Activated CD8-positive, alpha-beta T cell treated with anti-CD3 and anti-CD28 coated beads for 36 hours (primary cell): ENCODE measurements at regions not wholly inside any gene's neighbourhood (a gene's known extent, or its start where the extent isn't known, plus 50 kb on each side); places are given as distances from the start of the nearest gene placed in this dataset.

Experiments
- ATAC-seq: fragments of 200-7000 bp; cut with Tn5 transposase; one replicate; pipeline ENCODE4 v1.10.0; 2021; ENCODE audit warnings: mild to moderate bottlenecking, moderate library complexity
- CTCF ChIA-PET: fragments of 350-600 bp; sonication (Branson Sonifier 250); formaldehyde crosslinking; loops from one replicate; lab custom pipeline; 2021; ENCODE audit warnings: antibody characterized with exemption; lab: Charles Lee
- POLR2A ChIA-PET: fragments of 350-600 bp; sonication (Branson Sonifier 250); formaldehyde crosslinking; loops from one replicate; lab custom pipeline; 2021; ENCODE audit warnings: antibody characterized with exemption; lab: Charles Lee
- DNase-seq: peaks from one replicate; pipeline ENCODE4 v3.0.0-alpha.2; 2020
- H3K27ac Mint-ChIP-seq: one replicate; pipeline ENCODE4 v1.8.0; 2021; ENCODE audit warnings: mild to moderate bottlenecking, mixed read lengths
- H3K27me3 Mint-ChIP-seq: one replicate; pipeline ENCODE4 v1.8.0; 2021; ENCODE audit warnings: mixed read lengths
- H3K36me3 Mint-ChIP-seq: one replicate; pipeline ENCODE4 v1.8.0; 2021; ENCODE audit warnings: low read depth, mixed read lengths
- H3K4me1 Mint-ChIP-seq: one replicate; pipeline ENCODE4 v1.8.0; 2021; ENCODE audit warnings: low read depth, mixed read lengths
- H3K4me3 Mint-ChIP-seq: one replicate; pipeline ENCODE4 v1.8.0; 2021; ENCODE audit warnings: mild to moderate bottlenecking, moderate library complexity, mixed read lengths
- H3K9me3 Mint-ChIP-seq: one replicate; pipeline ENCODE4 v1.8.0; 2021; ENCODE audit warnings: mixed read lengths
- CTCF ChIP-seq: fragments of 200-600 bp; IDR thresholded peaks from one replicate; pipeline ENCODE4 v1.8.0; 2022; ENCODE audit warnings: antibody characterized with exemption, mild to moderate bottlenecking
- intact Hi-C: fragments of 100-400 bp; cut with micrococcal nuclease; formaldehyde crosslinking; loops from one replicate; pipeline ENCODE4 v1.10.0; 2022

GRCh38 chr12:82187595-82187994 is 170.6 kb downstream of the CCDC59 start:
- Mint-ChIP-seq H3K4me3 (no peak overlapping the region), H3K27me3 (no peaks in the 10 kb centered on the region), H3K9me3 (peaks cover 9% of the 10 kb centered on the region), H3K4me1 (no peaks in the 10 kb centered on the region), H3K36me3 (no peaks in the 10 kb centered on the region), H3K27ac (no peak overlapping the region)
- intact Hi-C loops, result no loop called here
- DNase-seq (no peak), ATAC-seq (no peak)
- POLR2A ChIA-PET, result no interaction called here
- no peak for TF ChIP-seq CTCF
- CTCF ChIA-PET, result no interaction called here

DNA sequence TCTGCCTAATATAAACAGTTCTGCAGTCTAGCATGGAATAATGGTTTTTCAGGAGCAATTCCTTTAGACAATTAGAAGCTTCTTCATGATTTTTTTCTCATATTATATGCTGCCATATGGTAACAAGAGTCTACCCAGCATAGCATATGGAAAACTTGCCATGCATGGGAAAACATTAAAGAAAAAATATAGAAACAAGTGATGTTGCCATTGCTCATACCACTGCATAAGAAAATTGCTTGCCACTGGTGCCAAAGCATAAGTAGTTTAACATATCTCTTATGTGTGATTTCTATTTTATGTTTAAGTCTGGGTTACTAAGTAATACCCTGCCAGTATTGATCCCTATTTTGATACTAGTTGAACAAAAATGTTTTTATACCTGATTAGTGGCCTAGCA is 171.2 kb downstream of the CCDC59 start:
- ATAC-seq (no peak), DNase-seq (no peak)
- H3K9me3 Mint-ChIP-seq, result peaks cover 9% of the 10 kb centered on the region
- intact Hi-C loops, result no loop called here
- ChIA-PET POLR2A (no interaction called here), CTCF (no interaction called here)
- no peaks in the 10 kb centered on the region for H3K36me3 Mint-ChIP-seq
- TF ChIP-seq CTCF, result no peak
- no peaks in the 10 kb centered on the region for H3K27me3 Mint-ChIP-seq
- H3K4me1 Mint-ChIP-seq, result no peaks in the 10 kb centered on the region
- H3K4me3 Mint-ChIP-seq, result no peak overlapping the region
- no peak overlapping the region for H3K27ac Mint-ChIP-seq

DNA sequence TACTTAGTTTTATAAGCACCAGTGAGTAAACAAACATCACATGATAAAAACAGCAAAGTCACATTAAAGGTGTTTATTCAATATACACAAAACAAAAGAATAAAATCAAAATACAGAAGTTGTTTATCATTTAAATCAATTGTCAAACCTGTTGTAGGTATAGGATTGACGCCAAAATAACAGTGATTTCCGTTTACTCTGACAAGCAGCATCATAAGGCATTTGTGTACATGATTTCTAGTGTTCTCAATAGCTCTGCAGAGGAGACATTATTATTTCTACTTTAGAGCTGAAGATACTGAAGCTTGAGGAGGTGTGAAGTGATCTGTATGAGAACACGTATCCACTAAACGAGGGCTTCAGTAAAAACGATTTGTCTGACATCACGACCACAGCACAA is 171.9 kb downstream of the CCDC59 start:
- intact Hi-C loops, result no loop called here
- no peak for DNase-seq
- Mint-ChIP-seq H3K36me3 (no peaks in the 10 kb centered on the region), H3K4me1 (no peaks in the 10 kb centered on the region), H3K27me3 (no peaks in the 10 kb centered on the region), H3K27ac (no peak overlapping the region), H3K9me3 (peaks cover 9% of the 10 kb centered on the region), H3K4me3 (no peak overlapping the region)
- CTCF ChIA-PET, result no interaction called here
- ATAC-seq, result no peak
- no peak for TF ChIP-seq CTCF
- POLR2A ChIA-PET, result no interaction called here

DNA sequence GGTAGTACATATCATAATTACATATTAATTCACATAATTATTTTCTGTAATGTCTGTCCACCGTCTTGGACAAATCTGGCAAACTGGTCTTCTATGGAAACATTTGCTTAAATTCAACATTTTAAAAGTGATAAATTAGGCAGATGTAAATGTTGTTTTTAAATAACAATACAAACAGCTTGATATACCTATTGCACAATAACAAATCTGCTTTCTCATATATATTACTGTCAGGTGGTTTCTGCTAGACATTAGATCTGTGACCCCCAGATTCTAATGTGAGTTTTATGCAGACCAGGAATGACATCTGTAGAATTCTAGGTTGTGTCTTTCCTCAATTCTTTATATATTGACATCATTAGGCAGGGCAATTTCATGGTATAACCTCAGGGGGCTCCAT is 173.3 kb downstream of the CCDC59 start:
- POLR2A ChIA-PET, result no interaction called here

DNA sequence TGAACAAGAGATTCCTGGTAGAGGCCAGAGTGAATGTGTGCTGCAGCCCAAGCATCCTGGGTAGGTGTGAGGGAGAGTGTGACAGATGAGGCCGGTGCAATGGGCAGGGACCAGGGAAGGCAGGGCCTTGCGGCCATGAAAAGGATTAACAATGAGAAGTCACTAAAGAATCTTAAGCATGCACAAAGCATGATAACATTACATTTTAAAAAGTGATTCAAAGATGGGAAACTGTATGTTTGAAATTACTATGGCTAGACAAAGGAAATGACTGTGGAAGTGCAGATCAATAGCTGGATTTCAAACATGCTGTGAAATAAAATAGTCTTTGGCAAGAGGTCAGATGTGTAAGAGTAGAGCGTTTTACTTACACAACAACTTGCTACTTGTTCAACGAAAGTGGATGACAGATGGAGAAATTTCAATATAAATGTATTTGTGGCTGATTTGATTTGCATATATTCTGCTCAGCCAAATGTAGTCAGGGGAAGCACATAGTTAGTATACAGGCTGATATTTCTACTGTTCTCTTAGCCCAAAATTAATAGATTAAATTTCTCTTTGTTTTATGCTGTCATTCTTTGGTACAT is 175.5 kb downstream of the CCDC59 start:
- DNase-seq, result no peak
- TF ChIP-seq CTCF, result no peak
- POLR2A ChIA-PET, result no interaction called here

More for the DNA sequence above, 173.3 kb downstream of the CCDC59 start:
- H3K36me3 Mint-ChIP-seq, result no peaks in the 10 kb centered on the region
- peaks cover 9% of the 10 kb centered on the region for H3K9me3 Mint-ChIP-seq
- DNase-seq, result no peak
- H3K4me1 Mint-ChIP-seq, result no peaks in the 10 kb centered on the region
- TF ChIP-seq CTCF, result no peak
- CTCF ChIA-PET, result no interaction called here
- H3K27me3 Mint-ChIP-seq, result no peaks in the 10 kb centered on the region
- no peak overlapping the region for H3K27ac Mint-ChIP-seq
- ATAC-seq, result no peak
- H3K4me3 Mint-ChIP-seq, result no peak overlapping the region
- intact Hi-C loops, result no loop called here

More for the DNA sequence above, 175.5 kb downstream of the CCDC59 start:
- no peaks in the 10 kb centered on the region for H3K4me1 Mint-ChIP-seq
- no peak for ATAC-seq
- no peak overlapping the region for H3K27ac Mint-ChIP-seq
- no peak overlapping the region for H3K4me3 Mint-ChIP-seq
- H3K9me3 Mint-ChIP-seq, result peaks cover 5% of the 10 kb centered on the region
- no peaks in the 10 kb centered on the region for H3K27me3 Mint-ChIP-seq
- H3K36me3 Mint-ChIP-seq, result no peaks in the 10 kb centered on the region
- CTCF ChIA-PET, result no interaction called here
- intact Hi-C loops, result no loop called here
